GM06990 (cell line): ENCODE measurements at regions not wholly inside any gene's neighbourhood (a gene's known extent, or its start where the extent isn't known, plus 50 kb on each side); places are given as distances from the start of the nearest gene placed in this dataset.

Experiments
- DNase-seq: peaks from one replicate; pipeline ENCODE4 v3.0.0-alpha.2; 2011; ENCODE audit not compliant: insufficient read length; ENCODE audit errors: extremely low read depth
- H3K27me3 ChIP-seq: replicated peaks from 2 replicates; pipeline ENCODE4 v1.6.0; 2011; ENCODE audit warnings: low read length; ENCODE audit not compliant: control insufficient read depth, insufficient read depth
- H3K36me3 ChIP-seq: 2 replicates; pipeline ENCODE4 v1.5.1; 2011; ENCODE audit warnings: low read length; ENCODE audit not compliant: control insufficient read depth, insufficient read depth
- H3K4me3 ChIP-seq: replicated peaks from 2 replicates; pipeline ENCODE4 v1.5.1; 2011; ENCODE audit warnings: low read depth, mild to moderate bottlenecking, control low read depth, low read length
- CTCF ChIP-seq: IDR thresholded peaks from 2 replicates; pipeline ENCODE4 v1.5.1; 2011; ENCODE audit warnings: low read length, control low read depth, mild to moderate bottlenecking, inconsistent platforms; ENCODE audit not compliant: insufficient read depth, poor library complexity, severe bottlenecking

GRCh38 chr12:75722714-75723200, 211.3 kb upstream of the KRR1 start:
- Histone ChIP-seq H3K36me3 (no peaks in the 10 kb centered on the region), H3K4me3 (no peak overlapping the region), H3K27me3 (no peaks in the 10 kb centered on the region)
- peak; percentile 34 for DNase-seq
- TF ChIP-seq CTCF = no peak

DNA sequence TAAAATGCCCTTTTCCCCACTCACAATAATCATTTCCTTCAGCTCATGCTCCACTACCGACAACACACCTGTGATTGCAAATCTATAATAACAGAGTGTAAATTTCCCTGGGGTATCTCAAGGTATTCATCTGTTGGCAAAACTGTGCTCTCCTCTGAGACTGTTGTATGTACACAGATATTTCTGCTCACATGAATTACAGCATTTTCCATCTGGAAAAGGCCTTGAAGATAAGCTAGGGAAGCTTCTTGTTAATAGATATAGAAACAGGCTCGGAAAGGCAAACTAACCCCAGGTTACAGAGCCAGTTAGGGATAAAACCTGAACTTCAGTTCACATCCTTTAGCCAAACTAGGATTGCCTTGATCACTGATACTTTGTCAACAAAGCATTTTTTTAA, 210.4 kb upstream of the KRR1 start:
- H3K4me3 ChIP-seq = no peak overlapping the region
- H3K36me3 ChIP-seq = no peaks in the 10 kb centered on the region
- no peak for TF ChIP-seq CTCF
- no peaks in the 10 kb centered on the region for H3K27me3 ChIP-seq
- no peak for DNase-seq

- Histone ChIP-seq H3K27me3 (no peaks in the 10 kb centered on the region), H3K4me3 (no peak overlapping the region), H3K36me3 (no peaks in the 10 kb centered on the region)
- TF ChIP-seq CTCF = no peak
- DNase-seq = no peak
Measured at GRCh38 chr12:75720812-75721641, 209.6 kb upstream of the KRR1 start.

- TF ChIP-seq CTCF = no peak
- no peak for DNase-seq
- Histone ChIP-seq H3K4me3 (no peak overlapping the region), H3K36me3 (no peaks in the 10 kb centered on the region), H3K27me3 (no peaks in the 10 kb centered on the region)
Measured at GRCh38 chr12:75717902-75718301, 206.5 kb upstream of the KRR1 start.

DNA sequence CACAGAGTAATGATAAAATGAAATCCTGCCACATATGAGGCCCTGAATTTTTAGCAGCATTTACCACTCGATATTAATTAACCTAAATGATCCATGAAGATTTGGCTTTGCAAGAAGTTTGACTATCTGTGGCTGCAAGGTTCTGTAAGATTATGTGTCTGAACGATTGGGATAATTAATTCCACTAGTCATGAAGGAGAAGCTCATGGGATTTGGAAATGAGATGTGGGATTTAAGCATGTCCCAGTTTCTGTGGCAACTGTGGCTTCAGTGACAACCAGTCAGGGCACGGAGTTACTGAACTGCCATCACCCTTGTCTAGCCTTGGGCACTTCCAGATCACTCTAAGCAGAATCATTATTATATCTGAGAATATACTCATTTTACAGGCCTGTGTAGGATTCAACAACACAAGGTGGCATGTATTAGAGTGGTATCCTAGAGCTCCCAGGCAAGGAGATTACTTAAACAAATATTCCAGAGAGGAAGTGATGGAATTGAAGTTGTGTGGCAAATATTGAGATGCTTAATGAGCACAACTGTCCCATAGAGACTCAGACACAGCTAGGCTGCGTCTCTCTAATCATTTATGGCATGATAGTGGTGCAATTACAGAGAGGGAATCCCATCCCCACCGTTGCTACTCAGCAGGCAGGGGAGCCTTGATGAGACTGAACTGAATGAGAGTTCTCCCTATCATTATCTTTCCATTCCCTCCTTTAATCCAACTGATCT, 205.0 kb upstream of the KRR1 start:
- H3K4me3 ChIP-seq = no peak overlapping the region
- H3K27me3 ChIP-seq = no peaks in the 10 kb centered on the region
- no peaks in the 10 kb centered on the region for H3K36me3 ChIP-seq
- TF ChIP-seq CTCF = no peak
- no peak for DNase-seq
